ENCODE measurements at regions not wholly inside any gene's neighbourhood (a gene's known extent, or its start where the extent isn't known, plus 50 kb on each side); places are given as distances from the start of the nearest gene placed in this dataset.

DNA sequence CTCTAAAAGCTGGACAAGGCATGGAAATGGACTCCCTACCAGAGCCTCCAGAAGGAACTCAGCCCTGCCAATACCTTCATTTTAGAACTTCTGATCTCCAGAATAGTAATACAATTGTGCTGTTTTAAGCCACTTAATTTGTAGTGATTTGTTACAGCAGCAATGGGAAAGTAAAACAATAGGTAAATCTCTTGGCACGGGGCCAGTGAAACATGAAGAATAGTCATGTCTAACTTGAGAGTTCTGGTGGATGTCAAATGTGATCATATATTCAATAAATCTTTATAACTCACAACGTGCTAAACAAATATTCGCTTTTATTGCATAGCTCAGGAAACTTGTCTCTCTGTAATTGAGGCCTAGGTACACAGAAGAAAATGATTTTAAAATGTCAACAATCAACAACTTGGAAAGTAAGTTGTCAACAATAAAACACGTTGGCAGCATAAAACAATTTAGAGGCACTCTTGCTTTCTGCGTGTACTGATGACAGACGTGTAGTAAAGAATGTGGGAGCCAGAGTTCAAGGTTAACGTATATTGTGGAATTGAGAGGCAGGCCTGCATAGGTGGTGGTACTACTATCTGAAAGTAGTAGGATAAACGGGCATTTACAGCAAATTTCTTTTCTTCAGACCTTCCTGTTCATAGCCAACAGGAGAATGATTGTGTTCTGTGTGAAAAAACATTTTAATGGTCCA lies 140.5 kb upstream of the OPRM1 start:
- DNase-seq (ENCODE audit: low spot score): no peak
- intact Hi-C loops (cut with DNase I): no loop called here

DNA sequence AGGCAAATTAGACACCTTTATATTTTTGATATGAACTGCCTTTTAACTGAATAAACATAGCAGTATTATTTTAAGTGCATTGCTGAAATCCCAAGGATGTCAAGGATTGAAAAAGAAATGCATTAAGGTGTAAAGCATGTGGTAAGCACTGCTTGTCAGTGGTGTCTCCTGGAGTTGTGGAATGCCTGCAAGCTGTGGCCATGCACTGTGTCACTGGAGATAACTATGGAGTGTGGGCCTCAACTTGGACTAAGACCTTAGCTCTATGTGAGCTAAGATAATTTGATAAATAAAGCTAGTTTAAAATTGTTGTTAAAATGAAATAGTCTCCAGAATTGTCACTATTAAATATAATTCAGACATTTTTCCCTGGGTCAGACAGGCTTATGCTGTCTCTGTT lies 156.6 kb upstream of the OPRM1 start:
- no peak for DNase-seq (ENCODE audit: low spot score)
- intact Hi-C loops (cut with DNase I): no loop called here

DNA sequence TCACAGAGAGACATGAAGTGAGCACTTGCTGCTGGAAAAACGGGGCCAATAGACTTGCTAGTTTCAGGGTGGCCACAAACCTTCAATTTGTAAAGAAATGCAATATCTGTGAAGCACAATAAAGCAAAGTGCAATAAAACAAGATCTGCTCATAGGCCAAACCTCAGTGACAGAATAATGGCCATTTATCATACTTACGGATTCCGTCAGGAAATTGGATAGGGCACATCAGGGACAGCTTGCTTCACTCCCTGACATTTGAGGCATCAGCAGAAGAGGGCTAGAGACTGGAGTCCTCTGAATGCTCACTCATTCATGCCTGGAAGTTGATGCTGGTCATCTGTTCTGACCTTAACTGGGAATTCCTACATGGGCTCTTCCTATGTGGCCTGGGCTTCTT lies 165.5 kb upstream of the OPRM1 start:
- intact Hi-C loops (cut with DNase I): no loop called here
- DNase-seq (ENCODE audit: low spot score): no peak

DNA sequence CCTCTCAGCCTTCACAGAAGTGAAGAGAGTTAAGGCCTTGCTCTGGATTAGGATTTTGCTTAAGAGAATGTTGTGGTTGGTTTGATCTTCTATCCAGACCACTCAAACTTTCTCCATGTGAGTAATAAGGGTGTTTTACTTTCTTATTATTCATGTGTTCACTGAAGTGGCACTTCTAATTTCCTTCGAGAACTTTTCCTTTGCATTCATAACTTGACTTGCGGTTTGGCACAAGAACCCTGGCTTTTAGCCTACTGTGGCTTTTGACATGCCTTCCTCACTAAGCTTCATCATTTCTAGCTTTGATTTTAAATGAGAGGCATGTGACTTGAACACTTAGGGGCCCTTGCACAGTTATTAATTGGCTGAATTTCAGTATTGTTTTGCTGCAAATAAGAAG lies 166.1 kb upstream of the OPRM1 start:
- intact Hi-C loops (cut with DNase I): no loop called here
- no peak for DNase-seq (ENCODE audit: low spot score)

DNA sequence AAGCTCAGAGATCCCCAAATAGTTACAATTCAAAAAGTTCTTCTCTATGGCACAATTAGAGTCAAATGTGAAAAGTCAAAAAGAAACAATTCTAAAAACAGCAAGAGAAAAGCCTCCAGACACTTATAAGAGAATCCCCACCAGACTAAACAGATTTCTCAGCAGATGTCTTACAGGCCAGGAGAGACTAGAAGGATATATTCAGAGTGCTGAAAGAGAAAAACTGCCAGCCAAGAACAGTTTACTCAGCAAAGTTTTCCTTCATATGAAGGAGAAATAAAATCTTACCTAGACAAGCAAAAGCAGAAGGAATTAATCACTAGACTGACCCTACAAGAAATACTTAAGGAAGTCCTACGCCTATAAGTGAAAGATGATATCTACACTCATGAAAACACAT lies 176.1 kb upstream of the OPRM1 start:
- intact Hi-C loops (cut with DNase I): no loop called here
- DNase-seq (ENCODE audit: low spot score): no peak

DNA sequence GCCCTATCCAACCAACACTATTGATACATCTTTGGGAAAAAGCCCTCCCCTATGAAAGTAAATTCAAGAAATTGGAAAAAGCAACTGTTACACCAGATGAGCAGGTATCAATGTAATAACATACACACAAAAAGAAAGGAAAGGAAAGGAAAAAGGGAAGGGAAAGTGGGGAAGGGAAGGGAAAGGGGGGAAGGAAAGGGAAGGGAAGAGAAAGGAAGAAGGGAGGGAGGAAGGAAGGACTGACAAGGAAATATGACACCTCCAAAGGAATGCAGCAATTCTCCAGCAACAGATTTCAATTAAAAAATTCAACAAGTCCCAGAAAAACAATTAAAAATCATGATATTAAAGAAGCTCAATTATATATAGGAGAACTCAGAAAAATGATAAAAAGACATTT lies 176.9 kb upstream of the OPRM1 start:
- intact Hi-C loops (cut with DNase I): no loop called here
- DNase-seq (ENCODE audit: low spot score): no peak

DNA sequence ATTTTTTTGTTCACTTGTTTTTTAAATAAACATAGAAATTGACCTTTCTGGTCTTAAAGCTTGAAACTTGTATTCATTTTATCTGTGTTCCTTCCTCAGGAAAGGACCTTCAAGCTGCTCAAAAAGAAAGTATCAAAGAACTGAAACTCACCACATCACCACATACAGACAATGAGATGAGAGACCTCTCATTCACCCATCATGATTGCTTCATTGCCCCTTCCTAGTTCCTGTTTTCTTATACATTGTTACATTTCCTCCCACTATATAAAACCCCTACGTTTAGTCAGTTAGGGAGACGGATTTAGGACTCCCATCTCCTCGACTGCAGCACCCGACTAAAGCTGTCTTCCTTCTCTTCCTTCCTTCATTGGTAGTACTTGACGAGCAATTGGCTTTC lies 180.5 kb upstream of the OPRM1 start:
- DNase-seq (ENCODE audit: low spot score): no peak
- intact Hi-C loops (cut with DNase I): no loop called here

DNA sequence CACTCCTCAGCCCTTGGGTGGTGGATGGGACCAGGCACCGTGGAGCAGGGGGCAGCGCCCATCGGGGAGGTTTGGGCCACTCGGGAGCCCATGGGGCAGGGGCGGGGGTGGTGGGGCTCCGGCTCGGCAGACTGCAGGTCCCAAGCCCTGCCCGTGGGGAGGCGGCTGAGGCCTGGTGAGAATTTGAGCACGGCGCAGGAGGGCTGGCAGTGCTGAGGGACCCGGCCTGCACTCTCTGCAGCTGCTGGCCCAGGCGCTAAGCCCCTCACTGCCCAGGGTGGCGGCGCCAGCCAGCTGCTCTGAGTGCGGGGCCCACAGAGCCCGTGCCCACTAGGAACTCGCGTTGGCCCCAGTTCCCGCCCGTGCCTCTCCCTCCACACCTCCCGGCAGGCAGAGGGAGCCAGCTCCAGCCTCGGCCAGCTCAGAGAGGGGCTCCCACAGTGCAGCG lies 182.1 kb upstream of the OPRM1 start:
- no peak for DNase-seq (ENCODE audit: low spot score)
- intact Hi-C loops (cut with DNase I): no loop called here

DNA sequence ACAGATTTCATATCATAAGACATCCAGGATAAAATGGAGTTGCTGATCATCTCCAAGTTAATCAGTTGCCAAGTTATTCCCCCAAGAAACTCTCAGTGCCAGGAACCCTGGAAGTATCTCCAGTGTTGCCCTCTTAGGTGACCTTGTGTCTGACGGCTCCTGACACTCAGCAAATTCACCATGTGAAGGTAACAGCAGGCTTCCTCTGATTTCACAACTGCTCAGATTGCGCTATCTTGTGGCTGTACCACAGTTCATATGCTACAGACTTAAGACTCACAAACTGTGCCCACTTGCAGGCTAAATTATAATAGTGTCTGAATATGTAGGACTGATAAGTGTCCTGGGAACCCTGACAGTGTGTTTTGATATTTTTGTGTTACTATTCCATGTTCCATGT lies 186.6 kb upstream of the OPRM1 start:
- intact Hi-C loops (cut with DNase I): no loop called here
- no peak for DNase-seq (ENCODE audit: low spot score)

DNA sequence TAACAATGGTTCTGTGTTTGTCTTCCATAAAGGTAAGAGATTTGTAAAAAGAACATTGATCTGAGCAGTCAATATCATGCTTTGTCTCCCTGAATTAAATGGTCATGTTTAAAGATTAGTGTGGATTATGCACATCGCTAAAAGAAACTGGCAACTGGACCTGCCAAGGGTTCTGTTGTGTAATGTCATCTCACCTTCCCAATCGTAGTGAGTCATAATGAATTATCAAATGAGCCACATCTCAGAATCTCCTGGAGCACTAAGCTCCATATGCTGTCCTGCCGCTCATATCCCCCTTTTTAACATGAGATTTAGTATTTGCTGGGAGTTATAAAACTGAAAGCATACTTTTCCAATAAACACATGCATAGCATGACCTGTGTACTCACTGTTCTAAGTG lies 187.0 kb upstream of the OPRM1 start:
- intact Hi-C loops (cut with DNase I): no loop called here
- DNase-seq (ENCODE audit: low spot score): no peak

DNA sequence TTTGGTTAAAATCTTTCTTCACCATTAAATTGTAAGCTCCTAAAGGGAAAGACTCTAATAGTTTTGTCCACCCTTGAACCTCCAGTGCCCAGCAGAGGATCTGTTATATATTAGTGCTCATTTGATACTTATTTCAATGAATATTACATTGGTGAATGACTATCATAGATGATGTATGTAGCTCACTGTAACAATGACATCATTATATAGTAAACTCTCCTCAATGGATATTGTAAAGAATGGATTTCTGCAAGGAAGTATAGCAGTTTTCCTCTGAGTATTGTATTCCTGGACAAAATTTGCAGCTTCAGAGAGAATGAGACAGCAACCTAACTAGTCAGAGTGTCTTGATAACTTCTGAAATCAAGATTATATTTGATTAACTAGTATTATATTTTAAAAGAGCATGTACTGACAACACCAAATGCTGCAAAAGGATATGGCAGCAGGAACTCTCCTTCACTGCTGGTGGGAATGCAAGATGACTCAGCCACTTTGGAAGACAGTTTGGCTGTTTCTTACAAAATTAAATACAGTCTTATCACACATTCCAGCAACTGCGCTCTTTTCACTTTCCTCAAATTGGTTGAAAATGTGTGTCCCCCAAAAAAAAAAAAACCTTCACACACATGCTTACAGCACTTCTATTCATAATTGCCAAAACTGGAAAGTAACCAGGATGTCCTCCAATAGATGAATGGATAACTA lies 189.8 kb upstream of the OPRM1 start:
- no peak for DNase-seq (ENCODE audit: low spot score)
- intact Hi-C loops (cut with DNase I): no loop called here

DNA sequence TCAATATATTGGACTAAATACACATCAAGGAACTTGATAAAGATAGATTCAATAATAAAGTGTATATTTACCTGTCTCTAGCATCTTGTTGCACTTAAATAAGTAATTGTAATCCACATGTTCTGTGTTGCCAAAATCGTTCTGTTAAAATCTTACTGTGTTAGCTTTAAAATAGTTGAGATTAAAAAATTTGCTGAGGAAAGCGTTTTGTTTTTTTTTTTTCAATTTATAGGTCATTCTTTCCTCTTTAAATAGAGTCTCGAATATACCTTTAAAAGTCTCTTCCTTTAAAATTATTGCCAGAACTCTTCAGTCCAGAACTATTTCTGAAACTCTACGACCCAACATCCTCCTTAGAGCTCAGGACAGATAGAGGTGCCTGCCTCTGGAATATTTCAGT lies 195.6 kb upstream of the OPRM1 start:
- intact Hi-C loops (cut with DNase I): no loop called here
- no peak for DNase-seq (ENCODE audit: low spot score)

DNA sequence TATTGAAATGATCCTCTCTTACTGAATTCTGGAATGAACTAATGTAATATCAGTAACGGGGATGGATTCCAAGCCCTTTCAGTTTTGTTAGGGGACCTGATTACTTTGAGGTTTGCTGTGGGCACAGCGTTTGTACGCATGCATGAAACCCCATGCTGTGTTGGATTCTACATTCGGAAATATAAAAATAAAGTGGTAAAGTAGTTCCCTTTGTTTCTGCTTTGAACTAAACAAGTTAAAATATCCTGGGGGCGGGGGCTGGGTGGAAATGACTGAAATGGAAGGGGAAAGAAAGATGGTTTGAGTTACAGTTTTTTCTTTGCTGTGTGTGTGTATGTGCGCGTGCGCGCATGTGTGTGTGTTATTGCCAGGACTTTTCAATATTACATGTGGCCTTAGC lies 196.5 kb upstream of the OPRM1 start:
- intact Hi-C loops (cut with DNase I): no loop called here
- DNase-seq (ENCODE audit: low spot score): no peak

DNA sequence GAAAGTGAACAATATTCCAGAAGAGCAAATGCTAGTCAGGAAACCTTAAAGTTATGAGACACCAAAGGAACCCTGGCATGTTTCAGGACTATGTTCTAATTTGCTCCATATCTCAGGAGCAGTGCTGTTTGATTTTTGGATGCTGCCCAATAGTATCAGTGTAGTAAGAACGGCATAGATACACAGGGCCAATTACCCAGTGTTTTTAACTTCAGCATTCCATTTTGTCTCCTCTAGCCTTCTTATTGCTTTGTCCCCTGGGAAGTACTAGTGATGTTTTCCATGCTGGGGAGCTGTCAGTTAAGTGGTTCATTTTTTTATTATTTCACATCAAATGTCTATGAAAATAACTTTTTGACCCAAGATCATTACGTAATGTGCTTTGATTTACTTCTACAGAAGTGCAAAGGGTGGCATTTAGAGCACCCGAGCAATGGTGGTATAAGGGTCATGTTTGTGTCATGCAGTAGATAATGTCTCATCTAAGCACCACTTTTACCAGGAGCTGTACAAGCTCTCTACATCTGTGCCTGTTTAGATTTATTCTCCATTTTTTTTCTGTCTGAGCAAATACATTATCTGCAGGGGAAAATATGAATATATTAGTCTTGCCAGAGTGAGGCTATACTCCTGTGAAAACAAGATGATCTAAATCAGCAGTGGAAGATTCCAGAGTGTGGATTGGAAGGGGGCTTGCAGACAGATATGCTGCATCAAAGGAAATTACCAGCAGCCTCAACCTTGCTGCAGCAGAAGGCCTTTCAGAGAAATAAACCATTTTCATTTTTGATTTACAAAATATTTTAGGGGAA lies 198.8 kb upstream of the OPRM1 start:
- DNase-seq (ENCODE audit: low spot score): no peak
- intact Hi-C loops (cut with DNase I): no loop called here

DNA sequence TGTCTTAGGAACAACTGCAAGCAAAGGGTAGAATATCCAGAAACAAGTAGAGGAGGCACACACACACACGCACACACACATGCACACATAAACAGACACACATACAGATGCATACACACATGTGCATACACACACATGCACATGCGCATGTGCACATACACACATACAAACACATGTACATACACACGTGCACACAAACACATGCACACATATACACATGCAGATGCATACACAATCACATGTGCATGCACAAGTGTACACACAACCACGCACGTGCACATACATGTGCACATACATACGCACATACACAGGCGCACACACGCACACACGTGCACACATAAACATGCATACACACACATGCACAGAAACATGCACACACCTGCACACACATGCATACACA lies 206.5 kb upstream of the OPRM1 start:
- intact Hi-C loops (cut with DNase I): no loop called here
- no peak for DNase-seq (ENCODE audit: low spot score)

DNA sequence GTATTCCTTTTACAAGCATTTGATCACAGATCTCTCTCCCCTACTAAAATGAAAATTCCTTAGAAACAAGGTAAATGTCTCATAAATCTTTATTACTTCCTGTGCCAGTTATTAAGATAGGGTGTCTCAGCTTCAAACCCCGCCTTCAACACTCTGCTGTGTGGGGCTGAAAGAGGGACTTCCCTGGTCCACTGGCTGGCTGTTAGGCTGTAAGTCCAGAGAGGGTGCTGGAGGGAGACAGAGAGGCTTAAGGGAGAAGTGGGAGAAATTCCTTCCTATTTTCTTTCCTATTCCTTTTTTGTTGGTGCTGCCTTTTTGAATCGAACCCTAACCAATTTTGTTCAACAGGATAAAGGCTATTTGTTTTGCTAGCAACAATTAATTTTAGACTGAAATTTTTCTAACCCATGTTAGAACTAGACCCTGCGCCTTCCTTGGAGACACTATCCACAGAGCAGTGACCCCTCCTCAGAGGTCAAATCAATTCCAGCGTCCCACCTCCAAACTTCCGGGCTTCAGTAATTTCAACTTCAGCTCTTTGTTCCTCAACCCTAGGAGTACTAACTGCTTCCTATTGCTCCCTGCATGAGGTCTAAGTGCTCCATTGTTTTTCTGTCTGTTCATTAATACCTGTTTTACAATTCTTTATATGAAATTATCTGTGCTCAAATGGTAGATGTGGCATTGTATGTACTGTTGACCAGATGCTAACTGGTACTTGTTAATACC lies 207.5 kb upstream of the OPRM1 start:
- intact Hi-C loops (cut with DNase I): no loop called here
- no peak for DNase-seq (ENCODE audit: low spot score)

DNA sequence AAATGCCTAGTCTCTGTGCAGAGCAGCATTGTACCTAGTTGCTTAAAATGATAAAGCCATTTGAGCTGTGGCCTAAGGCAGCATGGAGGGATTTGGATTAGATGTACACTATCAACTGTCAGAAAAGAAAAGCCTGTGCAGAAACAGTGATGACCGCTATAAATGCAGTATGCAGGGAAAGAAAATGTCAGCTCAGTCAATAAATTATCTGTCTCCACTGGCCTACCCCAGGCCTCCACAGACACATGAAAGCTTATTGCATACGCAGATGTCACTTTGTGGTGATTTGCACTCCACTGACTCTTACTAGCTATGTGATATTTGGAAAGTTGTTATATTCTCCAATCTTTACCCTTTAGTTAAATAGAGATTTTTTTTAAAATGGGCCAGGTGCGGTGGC lies 221.9 kb upstream of the OPRM1 start:
- intact Hi-C loops (cut with DNase I): no loop called here
- no peak for DNase-seq (ENCODE audit: low spot score)

DNA sequence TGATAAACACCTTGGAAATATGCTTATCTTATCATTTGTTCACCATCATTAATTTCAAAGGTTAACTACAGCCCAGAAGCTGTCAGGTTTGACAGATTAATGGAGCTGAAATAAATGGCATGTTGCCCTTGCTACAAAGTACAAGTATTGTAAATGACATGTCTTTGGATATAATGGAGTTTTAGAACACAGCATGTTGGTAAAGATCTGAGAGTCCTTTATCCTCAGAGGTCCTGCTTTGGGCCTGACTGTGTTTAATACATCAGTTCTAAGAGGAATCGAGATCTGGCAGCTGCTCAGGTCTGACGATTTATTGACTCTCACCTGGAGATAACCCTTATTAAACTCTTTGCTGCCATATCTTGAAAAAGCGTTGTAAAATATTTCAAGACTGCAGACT lies 222.7 kb upstream of the OPRM1 start:
- intact Hi-C loops (cut with DNase I): no loop called here
- no peak for DNase-seq (ENCODE audit: low spot score)

DNA sequence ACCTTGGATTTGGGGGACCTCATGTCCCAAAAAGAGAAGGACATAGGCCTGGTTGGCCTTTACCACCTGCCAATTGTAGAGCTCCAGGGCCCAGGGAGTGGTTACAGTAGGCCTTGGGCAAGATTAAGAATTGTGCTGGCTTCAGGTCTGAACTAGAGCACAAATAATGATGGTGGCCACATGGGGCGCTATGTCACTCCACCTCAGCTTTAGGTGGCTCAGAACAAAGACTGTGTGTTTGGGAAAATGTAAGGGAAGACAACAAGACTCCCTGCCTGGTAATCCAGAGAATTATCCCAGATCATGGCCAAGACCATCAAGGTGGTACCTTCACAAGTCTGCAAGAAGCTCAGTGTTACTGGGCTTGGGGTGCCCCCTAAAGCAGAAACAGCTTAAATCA lies 224.9 kb upstream of the OPRM1 start:
- DNase-seq (ENCODE audit: low spot score): no peak
- intact Hi-C loops (cut with DNase I): no loop called here

DNA sequence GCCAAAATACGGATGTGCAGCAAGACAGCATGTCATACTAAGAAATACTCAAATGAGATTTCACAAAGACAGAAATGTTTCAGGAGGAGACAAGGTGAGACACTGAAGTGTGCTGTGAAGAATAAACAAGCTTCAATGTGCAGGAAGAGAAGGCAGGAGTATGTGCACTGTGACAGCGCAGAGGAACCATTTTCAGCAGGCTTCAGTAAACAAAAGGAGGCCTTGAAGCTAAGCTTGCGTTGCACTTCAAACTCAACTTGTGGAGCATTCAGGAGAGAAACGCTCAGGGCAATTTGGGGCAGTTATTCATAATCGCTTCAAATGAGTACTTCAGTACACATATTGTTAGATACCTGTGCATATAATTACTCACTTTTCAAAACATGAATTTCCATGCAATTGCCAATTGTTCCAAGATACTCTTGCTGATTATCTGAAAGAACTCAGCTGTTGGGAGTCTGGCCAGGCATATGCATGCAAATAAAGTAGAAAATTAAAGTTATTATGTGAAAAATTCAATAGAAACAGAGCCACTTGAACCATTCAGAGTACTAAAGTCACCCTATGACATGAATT lies 234.2 kb upstream of the OPRM1 start:
- DNase-seq (ENCODE audit: low spot score): no peak
- intact Hi-C loops (cut with DNase I): no loop called here

All from cardiac septum (tissue), 1 donor.